CD4-positive, alpha-beta T cell (primary cell): ENCODE measurements at regions not wholly inside any gene's neighbourhood (a gene's known extent, or its start where the extent isn't known, plus 50 kb on each side); places are given as distances from the start of the nearest gene placed in this dataset.

Source experiments
- ATAC-seq: fragments of 200-7000 bp; cut with Tn5 transposase; one replicate; pipeline ENCODE4 v1.10.0; 2022; ENCODE audit warnings: mild to moderate bottlenecking; ENCODE audit not compliant: poor library complexity
- CTCF ChIA-PET: fragments of 350-600 bp; sonication (Branson Sonifier 250); formaldehyde crosslinking; loops from one replicate; lab custom pipeline; 2021; ENCODE audit warnings: antibody characterized with exemption, inconsistent platforms; lab: Charles Lee
- POLR2A ChIA-PET: fragments of 350-600 bp; sonication (Branson Sonifier 250); formaldehyde crosslinking; loops from one replicate; lab custom pipeline; 2021; ENCODE audit warnings: antibody characterized with exemption, inconsistent platforms; lab: Charles Lee
- DNase-seq, 14 experiments: peaks; one replicate each; pipeline ENCODE4 v3.0.0-alpha.2; 2013 to 2020; ENCODE audit warnings: mixed read lengths in 2 of 14
- H3K27ac ChIP-seq, 2 donors: one replicate each; pipeline versions ENCODE4 v1.5.1 to v1.7.0; 2013; ENCODE audit warnings: low read length in 2 of 2, low read depth in 1 of 2, mild to moderate bottlenecking in 1 of 2
- H3K27me3 ChIP-seq, 2 experiments: 1 replicate in 1 of 2; 2 replicates in 1 of 2; pipeline versions ENCODE4 v1.6.1 to v1.7.0; 2013; ENCODE audit warnings: low read length in 2 of 2, control low read depth in 1 of 2, mild to moderate bottlenecking in 1 of 2, moderate library complexity in 1 of 2; ENCODE audit not compliant: insufficient read depth in 2 of 2, control insufficient read depth in 1 of 2
- H3K36me3 ChIP-seq: one replicate; pipeline ENCODE4 v1.6.1; 2013; ENCODE audit warnings: low read length, control low read depth; ENCODE audit not compliant: insufficient read depth
- H3K4me1 ChIP-seq: one replicate; pipeline ENCODE4 v1.6.1; 2013; ENCODE audit warnings: low read length, control low read depth; ENCODE audit not compliant: insufficient read depth
- H3K4me3 ChIP-seq: one replicate; pipeline ENCODE4 v1.5.1; 2013; ENCODE audit warnings: mild to moderate bottlenecking, low read length, moderate library complexity
- H3K9me3 ChIP-seq, 2 experiments: 1 replicate in 1 of 2; 2 replicates in 1 of 2; pipeline versions ENCODE4 v1.6.1 to v1.7.0; 2013; ENCODE audit warnings: low read length in 2 of 2, mild to moderate bottlenecking in 2 of 2, control low read depth in 1 of 2, moderate library complexity in 1 of 2; ENCODE audit not compliant: control insufficient read depth in 1 of 2, insufficient read depth in 1 of 2
- H3K27ac Mint-ChIP-seq: one replicate; pipeline ENCODE4 v1.8.0; 2020; ENCODE audit warnings: mixed read lengths
- H3K27me3 Mint-ChIP-seq: one replicate; pipeline ENCODE4 v1.8.0; 2021; ENCODE audit warnings: mixed read lengths
- H3K36me3 Mint-ChIP-seq: one replicate; pipeline ENCODE4 v1.8.0; 2021; ENCODE audit warnings: low read depth, mixed read lengths
- H3K4me1 Mint-ChIP-seq: one replicate; pipeline ENCODE4 v1.8.0; 2021; ENCODE audit warnings: low read depth, mixed read lengths
- H3K4me3 Mint-ChIP-seq: one replicate; pipeline ENCODE4 v1.8.0; 2020; ENCODE audit warnings: mild to moderate bottlenecking, mixed read lengths
- H3K9me3 Mint-ChIP-seq: one replicate; pipeline ENCODE4 v1.8.0; 2020; ENCODE audit warnings: mixed read lengths
- CTCF ChIP-seq: fragments of 200-600 bp; IDR thresholded peaks from one replicate; pipeline ENCODE4 v1.8.0; 2022; ENCODE audit warnings: antibody characterized with exemption, mild to moderate bottlenecking
- intact Hi-C, 2 experiments: fragments of 100-400 bp; cut with DNase I in 1 of 2; cut with micrococcal nuclease in 1 of 2; formaldehyde crosslinking; loops; one replicate each; pipeline versions ENCODE4 v1.15.1 to v1.9.0; 2023 to 2025; cut with DNase I, micrococcal nuclease

- TF ChIP-seq CTCF = no peak
- H3K4me1 Mint-ChIP-seq = no peaks in the 10 kb centered on the region
- peaks cover 7% of the 10 kb centered on the region for H3K9me3 Mint-ChIP-seq
- DNase-seq (no peak), ATAC-seq (no peak)
- no peak overlapping the region for H3K4me3 Mint-ChIP-seq
- H3K36me3 Mint-ChIP-seq = no peaks in the 10 kb centered on the region
- Histone ChIP-seq H3K27ac (no peak overlapping the region), H3K4me3 (no peak overlapping the region), H3K27me3 (no peaks in the 10 kb centered on the region), H3K9me3 (no peaks in the 10 kb centered on the region), H3K4me1 (no peaks in the 10 kb centered on the region), H3K36me3 (no peaks in the 10 kb centered on the region)
- no peaks in the 10 kb centered on the region for H3K27me3 Mint-ChIP-seq
- ChIA-PET CTCF (no interaction called here), POLR2A (no interaction called here)
- H3K27ac Mint-ChIP-seq = no peak overlapping the region
- intact Hi-C loops = no loop called here
Measured at GRCh38 chr3:174786825-174787224, 72.3 kb upstream of the NAALADL2 start.

- no peaks in the 10 kb centered on the region for H3K4me1 ChIP-seq
- no peak overlapping the region for H3K27ac ChIP-seq
- Mint-ChIP-seq H3K4me1 (no peaks in the 10 kb centered on the region), H3K27me3 (no peaks in the 10 kb centered on the region), H3K9me3 (peaks cover 3% of the 10 kb centered on the region), H3K4me3 (no peak overlapping the region), H3K36me3 (no peaks in the 10 kb centered on the region), H3K27ac (no peak overlapping the region)
- no peaks in the 10 kb centered on the region for H3K9me3 ChIP-seq
- TF ChIP-seq CTCF = no peak
- intact Hi-C loops = no loop called here
- DNase-seq = no peak
- POLR2A ChIA-PET = no interaction called here
- CTCF ChIA-PET = no interaction called here
- H3K36me3 ChIP-seq = no peaks in the 10 kb centered on the region
- no peaks in the 10 kb centered on the region for H3K27me3 ChIP-seq
- ATAC-seq = no peak
- H3K4me3 ChIP-seq = no peak overlapping the region
Measured at GRCh38 chr3:174791161-174791560, 68.0 kb upstream of the NAALADL2 start.

GRCh38 chr3:174792864-174793263 lies 66.3 kb upstream of the NAALADL2 start:
- H3K36me3 Mint-ChIP-seq = no peaks in the 10 kb centered on the region
- H3K9me3 Mint-ChIP-seq = peaks cover 8% of the 10 kb centered on the region
- Histone ChIP-seq H3K27me3 (no peaks in the 10 kb centered on the region), H3K9me3 (no peaks in the 10 kb centered on the region), H3K4me3 (no peak overlapping the region), H3K27ac (no peak overlapping the region), H3K4me1 (no peaks in the 10 kb centered on the region), H3K36me3 (no peaks in the 10 kb centered on the region)
- H3K27me3 Mint-ChIP-seq = no peaks in the 10 kb centered on the region
- no peak for ATAC-seq
- no peak overlapping the region for H3K27ac Mint-ChIP-seq
- no peaks in the 10 kb centered on the region for H3K4me1 Mint-ChIP-seq
- CTCF ChIA-PET = no interaction called here
- no peak for TF ChIP-seq CTCF
- no peak overlapping the region for H3K4me3 Mint-ChIP-seq
- POLR2A ChIA-PET = no interaction called here
- intact Hi-C loops = no loop called here
- DNase-seq = no peak
